NT2/D1 (cell line): ENCODE measurements at regions not wholly inside any gene's neighbourhood (a gene's known extent, or its start where the extent isn't known, plus 50 kb on each side); places are given as distances from the start of the nearest gene placed in this dataset.

Experiments
- SUZ12 ChIP-seq: IDR thresholded peaks from 2 replicates; pipeline ENCODE4 v1.6.1; 2011; ENCODE audit not compliant: insufficient read length, insufficient read depth; ENCODE audit errors: extremely low read depth
- ZNF274 ChIP-seq: IDR thresholded peaks from 2 replicates; pipeline ENCODE4 v1.6.1; 2011; ENCODE audit warnings: mild to moderate bottlenecking, low read depth, low read length

- TF ChIP-seq ZNF274 (no peak), SUZ12 (no peak)
These were observed 342.7 kb downstream of the AASDHPPT start for GRCh38 chr11:106420048-106420665.
